Mesendoderm (in vitro differentiated cells): ENCODE measurements at regions not wholly inside any gene's neighbourhood (a gene's known extent, or its start where the extent isn't known, plus 50 kb on each side); places are given as distances from the start of the nearest gene placed in this dataset.

Experiments used
- DNase-seq: peaks from one replicate; pipeline ENCODE4 v3.0.0; 2013
- H2AK5ac ChIP-seq: 2 replicates; pipeline ENCODE4 v1.6.1; 2013; ENCODE audit warnings: low read length, inconsistent platforms
- H2BK120ac ChIP-seq: 2 replicates; pipeline ENCODE4 v1.6.1; 2013; ENCODE audit warnings: low read depth, mild to moderate bottlenecking, low read length, moderate library complexity, mixed read lengths
- H2BK15ac ChIP-seq: replicated peaks from 2 replicates; pipeline ENCODE4 v1.6.1; 2013; ENCODE audit warnings: low read depth, mild to moderate bottlenecking, moderate library complexity
- H2BK5ac ChIP-seq: 2 replicates; pipeline ENCODE4 v1.6.1; 2013; ENCODE audit warnings: low read length, inconsistent platforms
- H3K18ac ChIP-seq: 2 replicates; pipeline ENCODE4 v1.6.1; 2013; ENCODE audit warnings: mild to moderate bottlenecking, low read length, mixed read lengths
- H3K23ac ChIP-seq: one replicate; pipeline ENCODE4 v1.6.1; 2013; ENCODE audit warnings: low read length
- H3K27ac ChIP-seq: 2 replicates; pipeline ENCODE4 v1.5.1; 2013; ENCODE audit warnings: low read depth, mild to moderate bottlenecking, inconsistent platforms, low read length, moderate library complexity
- H3K27me3 ChIP-seq: 2 replicates; pipeline ENCODE4 v1.6.1; 2013; ENCODE audit warnings: low read length, control low read depth, mild to moderate bottlenecking, inconsistent platforms; ENCODE audit not compliant: insufficient read depth, poor library complexity
- H3K36me3 ChIP-seq: 2 replicates; pipeline ENCODE4 v1.6.1; 2013; ENCODE audit warnings: low read length, inconsistent platforms; ENCODE audit not compliant: control insufficient read depth, insufficient read depth
- H3K4ac ChIP-seq: one replicate; pipeline ENCODE4 v1.6.1; 2013; ENCODE audit warnings: low read depth, mild to moderate bottlenecking, low read length, moderate library complexity
- H3K4me1 ChIP-seq: 2 replicates; pipeline ENCODE4 v1.6.1; 2013; ENCODE audit warnings: low read depth, low read length, inconsistent platforms; ENCODE audit not compliant: control insufficient read depth
- H3K4me2 ChIP-seq: 2 replicates; pipeline ENCODE4 v1.6.1; 2013; ENCODE audit warnings: low read length
- H3K4me3 ChIP-seq: 2 replicates; pipeline ENCODE4 v1.5.1; 2013; ENCODE audit warnings: mild to moderate bottlenecking, low read length
- H3K56ac ChIP-seq: one replicate; pipeline ENCODE4 v1.6.1; 2013; ENCODE audit warnings: low read length
- H3K79me1 ChIP-seq: 2 replicates; pipeline ENCODE4 v1.6.1; 2013; ENCODE audit warnings: low read length, inconsistent platforms
- H3K79me2 ChIP-seq: 2 replicates; pipeline ENCODE4 v1.6.1; 2013; ENCODE audit warnings: mild to moderate bottlenecking, low read length; ENCODE audit not compliant: control insufficient read depth, insufficient read depth
- H3K9ac ChIP-seq: 2 replicates; pipeline ENCODE4 v1.6.1; 2013; ENCODE audit warnings: low read length, inconsistent platforms
- H4K5ac ChIP-seq: one replicate; pipeline ENCODE4 v1.6.1; 2013; ENCODE audit warnings: low read length
- H4K8ac ChIP-seq: one replicate; pipeline ENCODE4 v1.6.1; 2013; ENCODE audit warnings: low read depth, mild to moderate bottlenecking, control low read depth, low read length, moderate library complexity
- WGBS: extraction: QIAGEN DNeasy Blood & Tissue Kit; methylation state at CpG from one replicate; pipeline ENCODE4 v1.1.7; 2013; ENCODE audit warnings: low lambda C conversion rate, missing lambda C conversion rate; ENCODE audit not compliant: insufficient coverage; ENCODE audit errors: extremely low coverage; 5-methylcytosine and 5-hydroxymethylcytosine counted together

- Histone ChIP-seq H3K4me1 (no peaks in the 10 kb centered on the region), H3K27me3 (no peaks in the 10 kb centered on the region), H3K27ac (no peak overlapping the region), H3K4ac (no peak overlapping the region), H2BK5ac (no peak overlapping the region), H2AK5ac (no peak overlapping the region), H3K4me2 (no peak overlapping the region), H2BK120ac (no peak overlapping the region), H2BK15ac (no peak overlapping the region), H3K4me3 (no peak overlapping the region), H3K23ac (no peak overlapping the region), H3K79me1 (no peaks in the 10 kb centered on the region), H3K56ac (no peak overlapping the region), H4K5ac (no peak overlapping the region), H4K8ac (no peak overlapping the region), H3K79me2 (no peaks in the 10 kb centered on the region), H3K18ac (no peak overlapping the region), H3K9ac (no peak overlapping the region), H3K36me3 (peaks cover 10% of the 10 kb centered on the region)
- WGBS, result no CpG with 5 or more reads among the region's 14 CpGs
- DNase-seq, result no peak
These were observed 198.2 kb upstream of the RGS6 start for GRCh38 chr14:71734076-71734475.

- no peak overlapping the region for H3K56ac ChIP-seq
- no peak overlapping the region for H2AK5ac ChIP-seq
- no peak for DNase-seq
- H3K23ac ChIP-seq, result no peak overlapping the region
- no peak overlapping the region for H2BK5ac ChIP-seq
- no peak overlapping the region for H3K18ac ChIP-seq
- no peak overlapping the region for H3K4ac ChIP-seq
- no peak overlapping the region for H4K8ac ChIP-seq
- H2BK15ac ChIP-seq, result no peak overlapping the region
- H3K27me3 ChIP-seq, result no peaks in the 10 kb centered on the region
- no peaks in the 10 kb centered on the region for H3K4me1 ChIP-seq
- H3K27ac ChIP-seq, result no peak overlapping the region
- WGBS, result no CpG with 5 or more reads among the region's 2 CpGs
- no peak overlapping the region for H3K9ac ChIP-seq
- no peak overlapping the region for H4K5ac ChIP-seq
- peaks cover 10% of the 10 kb centered on the region for H3K36me3 ChIP-seq
- no peak overlapping the region for H2BK120ac ChIP-seq
- no peak overlapping the region for H3K4me3 ChIP-seq
- no peaks in the 10 kb centered on the region for H3K79me1 ChIP-seq
- no peaks in the 10 kb centered on the region for H3K79me2 ChIP-seq
- H3K4me2 ChIP-seq, result no peak overlapping the region
These were observed 197.3 kb upstream of the RGS6 start for GRCh38 chr14:71734885-71735284.

GRCh38 chr14:71737760-71738159 lies 194.5 kb upstream of the RGS6 start:
- no peaks in the 10 kb centered on the region for H3K79me2 ChIP-seq
- H4K5ac ChIP-seq, result no peak overlapping the region
- no CpG with 5 or more reads among the region's 3 CpGs for WGBS
- H3K36me3 ChIP-seq, result peaks cover 5% of the 10 kb centered on the region
- H2BK5ac ChIP-seq, result no peak overlapping the region
- H3K79me1 ChIP-seq, result no peaks in the 10 kb centered on the region
- H2BK120ac ChIP-seq, result no peak overlapping the region
- H2AK5ac ChIP-seq, result no peak overlapping the region
- H3K23ac ChIP-seq, result no peak overlapping the region
- H3K4me1 ChIP-seq, result no peaks in the 10 kb centered on the region
- H3K27me3 ChIP-seq, result no peaks in the 10 kb centered on the region
- no peak overlapping the region for H3K27ac ChIP-seq
- H3K4me2 ChIP-seq, result no peak overlapping the region
- no peak overlapping the region for H2BK15ac ChIP-seq
- no peak overlapping the region for H4K8ac ChIP-seq
- no peak overlapping the region for H3K56ac ChIP-seq
- H3K18ac ChIP-seq, result no peak overlapping the region
- no peak overlapping the region for H3K4ac ChIP-seq
- H3K9ac ChIP-seq, result no peak overlapping the region
- no peak for DNase-seq
- H3K4me3 ChIP-seq, result no peak overlapping the region

GRCh38 chr14:71739273-71739990 lies 192.8 kb upstream of the RGS6 start:
- H3K27ac ChIP-seq, result no peak overlapping the region
- H3K79me1 ChIP-seq, result no peaks in the 10 kb centered on the region
- H3K4me1 ChIP-seq, result no peaks in the 10 kb centered on the region
- no peak overlapping the region for H3K18ac ChIP-seq
- no peak overlapping the region for H3K4ac ChIP-seq
- H3K4me3 ChIP-seq, result no peak overlapping the region
- no peak overlapping the region for H2BK120ac ChIP-seq
- no peak overlapping the region for H2BK5ac ChIP-seq
- H4K8ac ChIP-seq, result no peak overlapping the region
- no peak overlapping the region for H2AK5ac ChIP-seq
- no CpG with 5 or more reads among the region's 5 CpGs for WGBS
- no peaks in the 10 kb centered on the region for H3K27me3 ChIP-seq
- no peak overlapping the region for H3K56ac ChIP-seq
- H3K79me2 ChIP-seq, result no peaks in the 10 kb centered on the region
- H3K9ac ChIP-seq, result no peak overlapping the region
- no peak overlapping the region for H3K23ac ChIP-seq
- peaks cover 3% of the 10 kb centered on the region for H3K36me3 ChIP-seq
- H3K4me2 ChIP-seq, result no peak overlapping the region
- no peak overlapping the region for H2BK15ac ChIP-seq
- DNase-seq, result peak; percentile 88
- H4K5ac ChIP-seq, result no peak overlapping the region

- Histone ChIP-seq H3K9ac (no peak overlapping the region), H2AK5ac (no peak overlapping the region), H4K5ac (no peak overlapping the region), H3K27ac (no peak overlapping the region), H2BK120ac (no peak overlapping the region), H3K56ac (no peak overlapping the region), H2BK5ac (no peak overlapping the region), H3K27me3 (no peaks in the 10 kb centered on the region), H3K36me3 (no peaks in the 10 kb centered on the region), H3K4me3 (no peak overlapping the region), H3K79me2 (no peaks in the 10 kb centered on the region), H3K18ac (no peak overlapping the region), H3K4me2 (no peak overlapping the region), H4K8ac (no peak overlapping the region), H3K23ac (no peak overlapping the region), H3K4me1 (no peaks in the 10 kb centered on the region), H3K4ac (no peak overlapping the region), H2BK15ac (no peak overlapping the region), H3K79me1 (no peaks in the 10 kb centered on the region)
- no peak for DNase-seq
- WGBS, result no CpG with 5 or more reads among the region's 5 CpGs
These were observed 191.0 kb upstream of the RGS6 start for GRCh38 chr14:71741241-71741640.

GRCh38 chr14:71742485-71742884 lies 189.7 kb upstream of the RGS6 start:
- Histone ChIP-seq H3K79me1 (no peaks in the 10 kb centered on the region), H3K27me3 (no peaks in the 10 kb centered on the region), H3K4me1 (no peaks in the 10 kb centered on the region), H3K9ac (no peak overlapping the region), H2BK5ac (no peak overlapping the region), H2BK120ac (no peak overlapping the region), H3K4ac (no peak overlapping the region), H3K27ac (no peak overlapping the region), H3K79me2 (no peaks in the 10 kb centered on the region), H3K4me2 (no peak overlapping the region), H2BK15ac (no peak overlapping the region), H3K36me3 (no peaks in the 10 kb centered on the region), H3K18ac (no peak overlapping the region), H3K4me3 (no peak overlapping the region), H2AK5ac (no peak overlapping the region), H4K5ac (no peak overlapping the region), H4K8ac (no peak overlapping the region), H3K56ac (no peak overlapping the region), H3K23ac (no peak overlapping the region)
- WGBS, result no CpG with 5 or more reads among the region's 6 CpGs
- no peak for DNase-seq
